ENCODE measurements at regions not wholly inside any gene's neighbourhood (a gene's known extent, or its start where the extent isn't known, plus 50 kb on each side); places are given as distances from the start of the nearest gene placed in this dataset.

DNA sequence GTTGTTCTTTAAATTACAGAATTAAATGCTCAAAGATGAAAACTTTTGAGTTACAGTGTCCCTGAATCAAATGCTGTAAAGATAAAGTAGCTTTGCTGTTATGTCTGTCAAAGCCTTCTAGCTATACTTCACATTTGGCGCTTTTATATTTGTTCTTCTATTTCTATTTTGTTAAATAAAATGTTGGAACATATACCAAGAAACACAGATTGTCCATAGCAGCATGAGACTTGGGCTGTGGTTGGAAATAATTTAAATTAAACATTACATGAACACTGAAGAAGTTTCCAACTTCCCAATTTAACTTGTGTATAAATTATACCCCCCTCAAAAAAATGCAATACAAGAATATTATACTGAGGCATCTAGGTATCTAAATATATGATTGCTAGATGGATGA, 249.8 kb downstream of the NR2F1-AS1 start:
- TF ChIP-seq, protein P1, sequence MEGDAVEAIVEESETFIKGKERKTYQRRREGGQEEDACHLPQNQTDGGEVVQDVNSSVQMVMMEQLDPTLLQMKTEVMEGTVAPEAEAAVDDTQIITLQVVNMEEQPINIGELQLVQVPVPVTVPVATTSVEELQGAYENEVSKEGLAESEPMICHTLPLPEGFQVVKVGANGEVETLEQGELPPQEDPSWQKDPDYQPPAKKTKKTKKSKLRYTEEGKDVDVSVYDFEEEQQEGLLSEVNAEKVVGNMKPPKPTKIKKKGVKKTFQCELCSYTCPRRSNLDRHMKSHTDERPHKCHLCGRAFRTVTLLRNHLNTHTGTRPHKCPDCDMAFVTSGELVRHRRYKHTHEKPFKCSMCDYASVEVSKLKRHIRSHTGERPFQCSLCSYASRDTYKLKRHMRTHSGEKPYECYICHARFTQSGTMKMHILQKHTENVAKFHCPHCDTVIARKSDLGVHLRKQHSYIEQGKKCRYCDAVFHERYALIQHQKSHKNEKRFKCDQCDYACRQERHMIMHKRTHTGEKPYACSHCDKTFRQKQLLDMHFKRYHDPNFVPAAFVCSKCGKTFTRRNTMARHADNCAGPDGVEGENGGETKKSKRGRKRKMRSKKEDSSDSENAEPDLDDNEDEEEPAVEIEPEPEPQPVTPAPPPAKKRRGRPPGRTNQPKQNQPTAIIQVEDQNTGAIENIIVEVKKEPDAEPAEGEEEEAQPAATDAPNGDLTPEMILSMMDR (IDR thresholded peaks at IDR 0.05; ENCODE audit: extremely low read depth, missing control alignments), result no peak

DNA sequence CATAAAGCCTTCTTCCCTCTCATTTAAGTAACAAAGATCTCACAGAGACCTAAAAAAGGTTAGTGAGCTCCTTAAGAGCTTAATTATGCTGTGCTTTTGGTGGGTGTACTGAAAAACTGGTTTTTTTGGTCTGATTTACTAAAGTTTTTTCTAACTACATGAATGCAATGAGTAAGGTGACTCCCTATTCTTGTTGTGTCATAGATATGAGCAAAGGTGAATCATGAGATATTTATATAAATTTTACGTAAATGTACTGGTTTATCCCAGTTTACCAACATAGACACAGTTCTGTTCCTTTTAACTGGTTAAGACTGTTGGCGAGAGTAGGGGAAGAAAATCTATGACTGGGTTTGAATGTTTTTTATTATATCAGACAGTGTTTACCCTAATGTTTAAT, 250.5 kb downstream of the NR2F1-AS1 start:
- no peak for DNase-seq (ENCODE audit: low spot score)
- TF ChIP-seq, protein P1 (IDR thresholded peaks at IDR 0.05; ENCODE audit: extremely low read depth, missing control alignments), result no peak

More for the DNA sequence above, 249.8 kb downstream of the NR2F1-AS1 start:
- DNase-seq (ENCODE audit: low spot score), result no peak

DNA sequence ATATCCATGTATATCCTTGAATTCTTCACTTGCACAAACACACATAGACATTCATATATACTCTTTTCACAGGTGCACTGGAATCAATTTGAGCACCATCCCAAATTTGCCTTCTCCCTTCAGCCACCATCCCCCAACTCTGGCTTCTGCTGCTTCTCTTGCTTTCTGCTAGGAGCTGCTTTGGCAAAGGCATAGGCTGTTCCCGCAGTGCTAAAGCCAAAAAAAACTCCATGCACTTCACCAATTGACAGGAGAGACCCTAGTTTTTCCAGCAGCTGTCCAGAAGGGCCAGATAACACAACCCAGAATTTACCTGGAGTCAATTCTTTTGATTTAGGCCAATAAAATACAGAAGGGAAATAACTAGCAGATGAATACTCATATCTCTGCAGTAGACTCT, 251.3 kb downstream of the NR2F1-AS1 start:
- TF ChIP-seq, protein P1 (IDR thresholded peaks at IDR 0.05; ENCODE audit: extremely low read depth, missing control alignments), result no peak
- DNase-seq (ENCODE audit: low spot score), result no peak

DNA sequence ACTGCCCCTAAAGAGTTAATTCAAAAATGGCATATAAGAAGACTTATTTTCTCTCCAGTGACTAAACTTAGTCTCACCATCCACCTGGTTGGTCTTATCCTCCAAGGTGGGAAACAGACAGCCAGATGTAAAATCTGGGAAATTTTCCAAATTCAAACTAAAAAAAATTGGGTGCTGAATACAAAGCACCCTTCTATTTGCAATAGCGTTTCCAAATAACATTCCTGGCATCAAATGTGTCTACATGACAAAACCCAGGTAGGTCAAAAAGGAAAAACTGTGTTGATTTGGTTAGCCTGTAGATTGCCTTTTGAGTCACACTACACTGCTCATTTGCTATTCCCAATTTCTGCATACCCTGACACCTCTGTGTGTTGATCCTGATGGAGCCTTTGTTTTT, 252.2 kb downstream of the NR2F1-AS1 start:
- TF ChIP-seq, protein P1 (IDR thresholded peaks at IDR 0.05; ENCODE audit: extremely low read depth, missing control alignments), result no peak
- no peak for DNase-seq (ENCODE audit: low spot score)

DNA sequence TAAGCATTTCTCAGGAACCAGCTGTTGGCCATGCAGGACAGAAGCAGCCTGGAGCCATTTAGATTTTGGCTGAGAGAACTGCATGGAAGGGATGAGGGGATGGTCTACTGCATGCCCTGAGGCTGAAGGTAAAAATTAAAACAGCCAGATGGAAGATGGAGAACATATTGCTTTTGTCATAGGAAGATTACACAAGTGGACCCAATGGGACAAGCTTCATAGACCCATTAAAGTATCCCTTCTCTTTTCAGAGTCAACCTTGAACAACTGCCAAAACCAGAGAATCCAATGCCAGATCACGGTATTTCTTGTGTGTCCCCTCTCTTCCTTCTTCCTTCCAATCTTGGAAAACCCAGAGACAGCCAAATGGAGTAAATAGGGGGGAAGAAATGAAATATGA, 253.4 kb downstream of the NR2F1-AS1 start:
- TF ChIP-seq, protein P1 (IDR thresholded peaks at IDR 0.05; ENCODE audit: extremely low read depth, missing control alignments), result no peak
- no peak for DNase-seq (ENCODE audit: low spot score)

DNA sequence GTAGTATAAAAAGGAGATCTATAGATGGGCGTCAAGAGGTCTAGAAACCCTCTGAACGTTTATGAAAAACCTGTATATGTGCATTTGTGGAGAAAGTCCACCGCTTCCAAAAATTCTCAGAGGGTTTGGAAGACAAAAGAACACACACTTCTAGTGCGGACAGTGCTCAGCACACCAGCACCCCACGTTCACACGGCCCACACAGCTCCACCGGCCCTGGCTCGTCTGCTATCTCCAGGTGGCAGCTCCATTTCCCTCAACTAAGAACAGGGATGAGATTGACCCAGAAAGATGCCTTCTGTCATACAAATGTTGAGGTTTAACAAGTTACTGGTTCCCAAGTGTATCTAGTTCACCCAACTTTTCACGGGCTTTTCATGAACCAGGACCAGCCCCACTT, 255.1 kb downstream of the NR2F1-AS1 start:
- no peak for DNase-seq (ENCODE audit: low spot score)

DNA sequence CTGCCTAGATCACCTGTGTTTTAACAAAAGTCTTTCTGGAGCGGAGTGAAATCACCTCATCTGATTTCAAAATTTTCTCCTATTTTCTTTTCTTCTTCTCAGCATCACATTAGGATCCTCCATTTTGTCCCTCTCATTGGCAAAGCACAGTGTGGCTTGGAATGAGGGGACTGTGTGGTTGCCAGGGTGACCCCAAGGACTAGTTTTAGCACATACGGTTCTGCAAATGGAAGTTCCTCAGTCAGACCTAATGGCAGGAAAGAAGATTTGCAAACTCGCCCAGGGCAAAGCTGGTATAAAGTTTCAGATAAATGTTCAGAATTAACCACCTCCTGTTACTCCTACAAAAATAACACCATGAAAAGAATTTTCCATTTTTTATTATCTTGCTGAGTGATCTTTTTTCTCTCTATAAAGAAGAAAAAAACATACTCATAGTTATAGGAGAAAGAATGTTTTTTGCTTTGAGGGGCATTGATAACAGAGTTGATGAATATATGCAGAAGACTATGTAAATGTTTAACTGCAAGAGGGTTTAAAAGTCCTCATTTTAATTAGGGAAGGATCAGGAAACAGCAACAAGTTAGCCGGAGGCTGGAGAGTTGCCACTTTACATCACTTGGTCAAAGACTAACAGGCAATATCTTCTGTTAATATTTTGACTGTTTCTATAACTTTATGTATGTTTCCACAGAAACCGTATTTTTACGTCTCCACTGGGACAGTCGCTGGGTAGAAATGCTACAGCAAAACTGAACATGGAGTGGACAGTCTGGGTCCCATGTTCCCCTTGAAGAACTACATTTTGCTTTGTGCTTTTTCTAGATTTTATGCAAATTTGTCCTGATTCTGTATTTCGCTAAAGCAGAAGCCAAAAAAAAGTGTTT, 257.8 kb downstream of the NR2F1-AS1 start:
- no peak for DNase-seq (ENCODE audit: low spot score)
- TF ChIP-seq, protein P1 (IDR thresholded peaks at IDR 0.05; ENCODE audit: extremely low read depth, missing control alignments), result no peak

More for the DNA sequence above, 255.1 kb downstream of the NR2F1-AS1 start:
- TF ChIP-seq, protein P1 (IDR thresholded peaks at IDR 0.05; ENCODE audit: extremely low read depth, missing control alignments), result no peak

Measured in GM20000 (cell line).